ENCODE measurements at regions not wholly inside any gene's neighbourhood (a gene's known extent, or its start where the extent isn't known, plus 50 kb on each side); places are given as distances from the start of the nearest gene placed in this dataset.
A peak's percentile ranks its signal among the peaks of the same experiment; 100 is the strongest.

DNA sequence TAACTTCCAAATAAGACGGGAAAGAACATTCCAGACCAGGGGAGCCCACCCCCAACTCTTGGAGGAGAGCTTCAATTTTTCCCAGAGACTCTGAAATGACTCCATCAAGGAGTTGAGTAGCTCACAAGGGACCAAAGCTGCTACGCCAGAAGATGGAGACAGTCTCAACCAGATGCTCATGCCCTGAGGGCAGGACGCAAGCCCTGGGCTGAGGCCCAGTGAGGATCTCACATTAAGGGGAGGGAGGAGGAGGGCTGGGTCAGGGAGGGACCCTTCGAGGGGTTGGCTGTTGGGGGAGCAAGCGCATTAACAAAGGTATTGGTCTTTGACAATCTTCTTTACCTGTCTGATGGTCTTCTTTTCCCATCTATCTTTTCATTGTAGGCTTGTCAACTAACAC lies 141.3 kb upstream of the SLC1A4 start:
- no peak for DNase-seq (ENCODE audit: low read depth in 2 of 2)
- TF ChIP-seq CTCF (IDR thresholded peaks at IDR 0.05; ENCODE audit: low read depth, low read length): no peak
- no peak overlapping the region for H3K4me3 ChIP-seq (replicated peaks in 1 of 2; ENCODE audit: low read depth in 2 of 2, low read length in 2 of 2)

- TF ChIP-seq CTCF (IDR thresholded peaks at IDR 0.05; ENCODE audit: low read depth, low read length): no peak
- no peak overlapping the region for H3K4me3 ChIP-seq (replicated peaks in 1 of 2; ENCODE audit: low read depth in 2 of 2, low read length in 2 of 2)
- no peak for DNase-seq (ENCODE audit: low read depth in 2 of 2)
Observed at GRCh38 chr2:64848363-64848762, 140.8 kb upstream of the SLC1A4 start.

GRCh38 chr2:64848945-64849344 lies 140.3 kb upstream of the SLC1A4 start:
- no peak overlapping the region for H3K4me3 ChIP-seq (replicated peaks in 1 of 2; ENCODE audit: low read depth in 2 of 2, low read length in 2 of 2)
- no peak for DNase-seq (ENCODE audit: low read depth in 2 of 2)
- TF ChIP-seq CTCF (IDR thresholded peaks at IDR 0.05; ENCODE audit: low read depth, low read length): no peak

DNA sequence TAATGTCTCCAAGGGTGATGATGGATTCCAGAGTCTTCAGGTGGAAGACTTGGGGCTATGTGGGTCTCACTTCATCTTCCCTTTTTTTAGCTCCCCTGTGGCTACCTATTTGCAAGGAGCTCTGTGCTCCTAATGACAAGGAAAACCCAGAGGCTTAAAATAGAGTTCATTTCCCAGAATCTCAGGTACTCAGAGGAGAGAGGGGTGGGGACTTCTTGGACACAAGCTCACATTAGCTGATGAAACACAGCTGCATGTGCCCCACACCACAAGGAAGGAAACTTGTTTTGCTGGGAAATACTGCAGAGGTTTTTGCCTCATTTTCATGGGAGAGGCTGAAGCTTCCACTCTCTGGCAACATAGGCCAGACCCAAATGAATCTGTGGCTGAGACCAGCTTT lies 138.6 kb upstream of the SLC1A4 start:
- no peak for TF ChIP-seq CTCF (IDR thresholded peaks at IDR 0.05; ENCODE audit: low read depth, low read length)
- DNase-seq (ENCODE audit: low read depth in 2 of 2): no peak
- no peak overlapping the region for H3K4me3 ChIP-seq (replicated peaks in 1 of 2; ENCODE audit: low read depth in 2 of 2, low read length in 2 of 2)

- no peak overlapping the region for H3K4me3 ChIP-seq (replicated peaks in 1 of 2; ENCODE audit: low read depth in 2 of 2, low read length in 2 of 2)
- DNase-seq (ENCODE audit: low read depth in 2 of 2): no peak
- TF ChIP-seq CTCF (IDR thresholded peaks at IDR 0.05; ENCODE audit: low read depth, low read length): no peak
Observed at GRCh38 chr2:64852771-64853241, 136.4 kb upstream of the SLC1A4 start.

DNA sequence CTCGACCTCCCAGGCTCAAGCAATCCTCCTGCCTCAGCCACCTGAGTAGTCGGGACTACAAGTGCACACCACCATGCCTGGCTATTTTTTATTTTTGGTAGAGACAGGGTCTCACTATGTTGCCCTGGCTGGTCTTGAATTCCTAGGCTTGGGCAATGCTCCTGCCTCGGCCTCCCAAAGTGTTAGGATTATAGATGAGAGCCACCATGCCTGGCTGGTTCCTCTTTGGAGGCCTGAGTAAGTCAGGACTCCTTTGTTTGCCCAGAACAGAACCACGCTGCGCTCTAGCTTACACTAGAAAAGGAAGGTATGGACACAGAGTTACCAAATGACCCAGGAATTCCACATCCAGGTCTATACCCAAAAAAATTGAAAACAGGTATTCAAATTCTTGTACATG lies 135.9 kb upstream of the SLC1A4 start:
- no peak overlapping the region for H3K4me3 ChIP-seq (replicated peaks in 1 of 2; ENCODE audit: low read depth in 2 of 2, low read length in 2 of 2)
- no peak for TF ChIP-seq CTCF (IDR thresholded peaks at IDR 0.05; ENCODE audit: low read depth, low read length)
- DNase-seq (ENCODE audit: low read depth in 2 of 2): no peak

DNA sequence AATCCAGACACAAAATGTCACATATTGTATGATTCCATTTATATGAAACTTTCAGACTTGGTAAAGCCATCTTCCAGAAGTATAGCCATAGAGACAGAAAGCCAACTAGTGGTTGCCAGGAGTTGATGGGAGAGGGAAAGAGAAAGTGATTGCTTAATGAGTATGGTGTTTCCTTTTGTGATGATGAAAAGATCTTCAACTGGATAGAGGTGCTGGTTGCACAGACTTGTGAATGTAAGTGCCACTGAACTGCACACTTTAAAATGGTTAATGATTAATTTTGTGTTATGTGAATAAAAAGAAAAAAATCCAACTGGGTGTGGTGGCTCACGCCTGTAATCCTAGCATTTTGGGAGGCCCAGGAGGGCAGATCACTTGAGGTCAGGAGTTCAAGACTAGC lies 135.3 kb upstream of the SLC1A4 start:
- H3K4me3 ChIP-seq (replicated peaks in 1 of 2; ENCODE audit: low read depth in 2 of 2, low read length in 2 of 2): no peak overlapping the region
- TF ChIP-seq CTCF (IDR thresholded peaks at IDR 0.05; ENCODE audit: low read depth, low read length): no peak
- DNase-seq (ENCODE audit: low read depth in 2 of 2): peak in 1 of 2 donors; percentile 45

Measured in cardiac fibroblast (primary cell).